Thoracic aorta (tissue), 2 donors: ENCODE measurements at regions not wholly inside any gene's neighbourhood (a gene's known extent, or its start where the extent isn't known, plus 50 kb on each side); places are given as distances from the start of the nearest gene placed in this dataset.

Source experiments
- ATAC-seq: fragments of 150-250 bp; one replicate; pipeline ENCODE4 v1.8.0; 2017; ENCODE audit warnings: low read depth; ENCODE audit not compliant: insufficient number of reproducible peaks, low FRiP score
- DNase-seq: peaks from one replicate; pipeline ENCODE4 v3.0.0-alpha.2; 2020; ENCODE audit warnings: low spot score
- H3K27ac ChIP-seq, 2 donors: fragments of 200-600 bp; sonication (generic); 1 replicate in 1 of 2; 2 replicates in 1 of 2; pipeline ENCODE4 v1.5.1; 2016; ENCODE audit warnings: mild to moderate bottlenecking in 2 of 2, moderate library complexity in 2 of 2
- H3K27me3 ChIP-seq: fragments of 200-600 bp; sonication (generic); replicated peaks from 2 replicates; pipeline ENCODE4 v1.6.0; 2016; ENCODE audit warnings: mild to moderate bottlenecking; ENCODE audit not compliant: insufficient read depth
- H3K36me3 ChIP-seq: fragments of 200-600 bp; sonication (generic); one replicate; pipeline ENCODE4 v1.5.1; 2016
- H3K4me1 ChIP-seq, 2 donors: fragments of 200-600 bp; sonication (generic); 1 replicate in 1 of 2; 2 replicates in 1 of 2; pipeline versions ENCODE4 v1.5.1 to v1.6.0; 2016; ENCODE audit warnings: low read depth in 2 of 2, mild to moderate bottlenecking in 1 of 2; ENCODE audit not compliant: control insufficient read depth in 1 of 2
- H3K4me3 ChIP-seq: fragments of 200-600 bp; sonication (generic); 2 replicates; pipeline ENCODE4 v1.5.1; 2016; ENCODE audit warnings: mild to moderate bottlenecking
- H3K9me3 ChIP-seq: fragments of 200-600 bp; sonication (generic); 2 replicates; pipeline ENCODE4 v1.5.1; 2016
- TF ChIP-seq, protein P1 (sequence below): fragments of 200-600 bp; sonication (generic); IDR thresholded peaks from one replicate; pipeline ENCODE4 v1.5.1; 2019; ENCODE audit warnings: antibody characterized with exemption

DNA sequence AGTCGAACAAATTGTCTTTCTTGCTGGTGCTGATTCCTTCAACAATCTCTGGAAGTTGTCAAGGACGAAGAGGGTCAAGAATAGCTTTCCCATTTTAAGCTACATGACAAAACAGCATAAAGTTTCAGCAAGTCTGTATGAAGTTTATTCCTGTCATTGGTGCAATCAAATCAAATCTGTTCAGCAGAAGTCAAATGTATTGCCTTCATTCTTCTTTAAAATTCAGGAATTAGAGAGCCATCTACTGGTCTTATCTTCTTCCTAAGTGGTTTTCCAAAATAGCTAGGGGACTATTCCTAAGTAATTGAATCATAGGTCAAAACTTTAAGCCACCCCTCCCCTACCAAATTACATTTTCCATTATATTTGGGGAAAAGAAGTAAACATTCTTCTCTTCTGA lies 990.2 kb downstream of the GALC start:
- Histone ChIP-seq H3K4me3 (no peak overlapping the region), H3K27me3 (no peaks in the 10 kb centered on the region), H3K27ac (no peak overlapping the region), H3K36me3 (no peaks in the 10 kb centered on the region), H3K9me3 (no peaks in the 10 kb centered on the region), H3K4me1 (no peaks in the 10 kb centered on the region)
- TF ChIP-seq, protein P1, sequence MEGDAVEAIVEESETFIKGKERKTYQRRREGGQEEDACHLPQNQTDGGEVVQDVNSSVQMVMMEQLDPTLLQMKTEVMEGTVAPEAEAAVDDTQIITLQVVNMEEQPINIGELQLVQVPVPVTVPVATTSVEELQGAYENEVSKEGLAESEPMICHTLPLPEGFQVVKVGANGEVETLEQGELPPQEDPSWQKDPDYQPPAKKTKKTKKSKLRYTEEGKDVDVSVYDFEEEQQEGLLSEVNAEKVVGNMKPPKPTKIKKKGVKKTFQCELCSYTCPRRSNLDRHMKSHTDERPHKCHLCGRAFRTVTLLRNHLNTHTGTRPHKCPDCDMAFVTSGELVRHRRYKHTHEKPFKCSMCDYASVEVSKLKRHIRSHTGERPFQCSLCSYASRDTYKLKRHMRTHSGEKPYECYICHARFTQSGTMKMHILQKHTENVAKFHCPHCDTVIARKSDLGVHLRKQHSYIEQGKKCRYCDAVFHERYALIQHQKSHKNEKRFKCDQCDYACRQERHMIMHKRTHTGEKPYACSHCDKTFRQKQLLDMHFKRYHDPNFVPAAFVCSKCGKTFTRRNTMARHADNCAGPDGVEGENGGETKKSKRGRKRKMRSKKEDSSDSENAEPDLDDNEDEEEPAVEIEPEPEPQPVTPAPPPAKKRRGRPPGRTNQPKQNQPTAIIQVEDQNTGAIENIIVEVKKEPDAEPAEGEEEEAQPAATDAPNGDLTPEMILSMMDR = no peak
- no peak for DNase-seq
- ATAC-seq = no peak

DNA sequence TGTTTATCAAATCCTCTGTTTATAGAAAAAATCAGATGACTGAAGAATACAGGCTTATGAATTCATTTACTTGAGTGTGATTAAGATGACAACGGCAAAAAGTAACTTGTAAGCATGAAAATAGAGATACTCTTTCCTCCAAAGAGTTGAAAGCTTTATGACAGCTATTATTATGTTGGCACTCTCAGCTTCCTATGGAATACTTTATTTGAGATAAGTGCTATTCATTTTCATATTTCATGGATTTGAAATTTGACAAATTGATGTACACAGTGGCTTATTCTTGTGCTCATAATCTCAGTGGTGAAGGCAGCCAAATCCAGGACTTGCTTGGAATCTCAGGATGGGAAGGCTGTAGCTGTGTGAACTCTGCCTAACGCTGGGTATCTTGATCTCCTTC lies 991.6 kb downstream of the GALC start:
- H3K36me3 ChIP-seq = no peaks in the 10 kb centered on the region
- H3K4me1 ChIP-seq = no peaks in the 10 kb centered on the region
- H3K4me3 ChIP-seq = no peak overlapping the region
- no peak for DNase-seq
- ATAC-seq = no peak
- H3K27me3 ChIP-seq = no peaks in the 10 kb centered on the region
- no peaks in the 10 kb centered on the region for H3K9me3 ChIP-seq
- H3K27ac ChIP-seq = no peak overlapping the region
- TF ChIP-seq, protein P1 = no peak

DNA sequence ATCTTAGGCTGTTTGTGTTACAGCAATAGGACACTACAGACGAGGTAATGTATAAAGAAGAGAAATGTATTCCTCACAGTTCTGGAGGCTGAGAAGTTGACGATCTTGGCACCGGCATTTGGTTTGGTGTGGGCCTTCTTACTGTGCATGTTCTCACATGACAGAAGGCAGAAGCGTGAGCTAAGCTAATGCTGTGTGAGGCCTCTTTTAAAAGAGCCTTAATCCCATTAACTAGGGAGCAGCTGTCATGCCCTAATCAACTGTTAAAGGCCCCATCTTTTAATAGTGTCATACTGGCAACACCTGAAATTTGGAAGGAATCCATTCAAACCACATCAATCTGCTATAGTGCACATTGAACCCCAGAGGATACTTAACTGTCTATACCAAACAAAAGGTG lies 992.9 kb downstream of the GALC start:
- Histone ChIP-seq H3K27ac (no peak overlapping the region), H3K36me3 (no peaks in the 10 kb centered on the region), H3K27me3 (no peaks in the 10 kb centered on the region), H3K9me3 (no peaks in the 10 kb centered on the region), H3K4me3 (no peak overlapping the region), H3K4me1 (no peaks in the 10 kb centered on the region)
- TF ChIP-seq, protein P1 = no peak
- no peak for ATAC-seq
- DNase-seq = no peak

DNA sequence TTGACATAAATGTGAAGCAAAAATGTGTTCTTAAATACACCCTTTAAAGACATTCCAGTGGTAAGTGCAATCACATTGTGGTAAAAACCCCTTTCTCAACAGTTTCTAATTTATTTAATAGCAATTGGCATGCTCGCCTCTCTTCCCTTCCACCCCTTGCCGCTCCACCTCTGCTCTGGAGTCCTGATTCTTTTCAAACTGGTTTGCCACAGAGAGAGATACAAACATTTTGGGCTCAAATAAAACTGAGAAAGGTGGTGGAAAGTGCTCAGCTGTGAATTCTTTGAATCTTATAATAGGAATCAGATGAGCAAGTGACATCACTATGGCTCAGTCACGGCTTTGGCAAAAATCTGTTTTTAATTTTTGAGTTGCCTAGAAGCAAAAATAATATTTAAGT lies 993.9 kb downstream of the GALC start:
- no peaks in the 10 kb centered on the region for H3K27me3 ChIP-seq
- no peak overlapping the region for H3K27ac ChIP-seq
- DNase-seq (no peak), ATAC-seq (no peak)
- H3K9me3 ChIP-seq = no peaks in the 10 kb centered on the region
- no peaks in the 10 kb centered on the region for H3K4me1 ChIP-seq
- H3K4me3 ChIP-seq = no peak overlapping the region
- no peaks in the 10 kb centered on the region for H3K36me3 ChIP-seq
- TF ChIP-seq, protein P1 = no peak

DNA sequence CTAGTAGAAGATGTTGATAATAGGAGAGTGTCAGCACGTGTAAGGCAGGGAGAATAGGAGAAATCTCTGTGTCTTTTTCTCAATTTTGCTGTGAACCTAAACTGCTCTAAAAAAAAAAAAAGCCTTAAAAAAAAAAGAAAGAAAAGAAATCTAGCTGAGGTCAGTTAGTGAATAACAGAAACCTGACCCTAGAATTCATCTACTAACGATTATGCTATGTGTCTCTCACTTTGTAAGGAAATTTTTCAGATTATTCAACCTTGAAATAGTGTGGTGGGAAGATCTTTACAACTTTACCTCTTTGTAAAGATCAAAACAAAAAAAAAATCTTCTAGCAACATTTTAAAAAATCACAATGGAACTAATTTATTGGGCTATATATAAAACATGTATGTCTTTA lies 995.7 kb downstream of the GALC start:
- H3K4me3 ChIP-seq = no peak overlapping the region
- H3K9me3 ChIP-seq = no peaks in the 10 kb centered on the region
- no peaks in the 10 kb centered on the region for H3K36me3 ChIP-seq
- no peak for ATAC-seq
- DNase-seq = no peak
- TF ChIP-seq, protein P1 = no peak
- no peak overlapping the region for H3K27ac ChIP-seq
- no peaks in the 10 kb centered on the region for H3K4me1 ChIP-seq
- no peaks in the 10 kb centered on the region for H3K27me3 ChIP-seq
